Lower leg skin (tissue), 4 donors: ENCODE measurements at regions not wholly inside any gene's neighbourhood (a gene's known extent, or its start where the extent isn't known, plus 50 kb on each side); places are given as distances from the start of the nearest gene placed in this dataset.

Experiments used
- DNase-seq, 2 donors: peaks; one replicate each; pipeline ENCODE4 v3.0.0-alpha.2; 2019; ENCODE audit warnings: low spot score in 2 of 2
- H3K4me3 ChIP-seq: fragments of 200-600 bp; sonication (generic); 2 replicates; pipeline ENCODE4 v1.5.1; 2017; ENCODE audit warnings: mild to moderate bottlenecking, low read depth; ENCODE audit not compliant: poor library complexity, severe bottlenecking
- POLR2A ChIP-seq, 2 donors: fragments of 450-650 bp; IDR thresholded peaks; one replicate each; pipeline ENCODE4 v1.6.1; 2016 to 2017; ENCODE audit warnings: antibody characterized with exemption in 2 of 2, mild to moderate bottlenecking in 1 of 2, moderate library complexity in 1 of 2
- WGBS, 2 donors: methylation state at CpG; one replicate each; pipeline ENCODE4 v1.1.5; 2018; 5-methylcytosine and 5-hydroxymethylcytosine counted together
- intact Hi-C: fragments of 100-400 bp; cut with DNase I; formaldehyde crosslinking; loops from one replicate; pipeline ENCODE4 v1.15.0; 2023; ENCODE audit warnings: low total_unique reads
- TF ChIP-seq, protein P1 (sequence below), 3 donors: fragments of 450-650 bp; IDR thresholded peaks; one replicate each; pipeline ENCODE4 v1.5.1; 2016; ENCODE audit warnings: antibody characterized with exemption in 3 of 3, mild to moderate bottlenecking in 3 of 3, moderate library complexity in 2 of 3

DNA sequence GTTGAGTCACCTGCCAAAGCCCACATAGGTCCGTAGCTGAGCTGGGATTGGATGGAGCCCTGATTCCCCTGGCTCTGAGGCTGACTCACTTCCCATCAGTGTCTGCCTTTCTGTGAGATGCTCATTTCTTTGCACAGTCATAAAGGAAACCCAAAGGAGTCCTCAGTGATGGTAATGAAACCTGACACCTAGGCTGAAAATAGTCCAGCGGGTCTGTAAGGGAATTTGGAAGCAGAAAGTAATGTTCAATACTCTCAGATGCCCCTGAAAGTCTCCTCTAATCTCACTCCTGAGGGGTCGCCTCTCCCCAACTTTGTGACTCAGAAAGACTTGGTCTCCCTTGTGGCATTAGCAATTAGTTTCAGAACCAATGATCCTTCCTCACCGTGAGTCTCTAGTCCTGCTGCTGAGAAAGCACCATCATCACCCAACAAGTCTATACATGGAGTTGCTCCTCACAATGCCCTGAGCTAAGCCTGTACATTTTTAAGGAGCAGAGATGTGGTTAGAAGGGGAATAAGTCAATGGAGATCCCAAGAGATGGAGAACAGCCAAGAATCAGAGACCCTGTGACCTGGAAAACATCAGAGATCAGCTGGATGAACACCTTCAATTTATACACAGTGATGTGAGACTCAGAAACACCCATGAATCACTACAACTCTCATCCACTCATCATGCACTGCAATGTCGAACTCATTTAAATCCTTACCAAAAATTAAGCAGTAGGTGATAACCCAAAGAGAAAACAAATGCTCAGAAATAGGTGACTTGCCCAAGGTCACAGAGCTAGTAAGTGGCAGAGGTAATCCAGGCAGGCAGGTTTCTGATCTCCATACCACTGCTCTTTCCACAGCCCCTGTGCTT, 219.0 kb upstream of the CPEB2 start:
- DNase-seq: no peak
- 63 to 72% methylated on average over 5 of the region's 5 CpGs for WGBS, 2 donors
- no peak overlapping the region for H3K4me3 ChIP-seq
- TF ChIP-seq, protein P1, sequence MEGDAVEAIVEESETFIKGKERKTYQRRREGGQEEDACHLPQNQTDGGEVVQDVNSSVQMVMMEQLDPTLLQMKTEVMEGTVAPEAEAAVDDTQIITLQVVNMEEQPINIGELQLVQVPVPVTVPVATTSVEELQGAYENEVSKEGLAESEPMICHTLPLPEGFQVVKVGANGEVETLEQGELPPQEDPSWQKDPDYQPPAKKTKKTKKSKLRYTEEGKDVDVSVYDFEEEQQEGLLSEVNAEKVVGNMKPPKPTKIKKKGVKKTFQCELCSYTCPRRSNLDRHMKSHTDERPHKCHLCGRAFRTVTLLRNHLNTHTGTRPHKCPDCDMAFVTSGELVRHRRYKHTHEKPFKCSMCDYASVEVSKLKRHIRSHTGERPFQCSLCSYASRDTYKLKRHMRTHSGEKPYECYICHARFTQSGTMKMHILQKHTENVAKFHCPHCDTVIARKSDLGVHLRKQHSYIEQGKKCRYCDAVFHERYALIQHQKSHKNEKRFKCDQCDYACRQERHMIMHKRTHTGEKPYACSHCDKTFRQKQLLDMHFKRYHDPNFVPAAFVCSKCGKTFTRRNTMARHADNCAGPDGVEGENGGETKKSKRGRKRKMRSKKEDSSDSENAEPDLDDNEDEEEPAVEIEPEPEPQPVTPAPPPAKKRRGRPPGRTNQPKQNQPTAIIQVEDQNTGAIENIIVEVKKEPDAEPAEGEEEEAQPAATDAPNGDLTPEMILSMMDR (IDR thresholded peaks at IDR 0.05): no peak
- no peak for TF ChIP-seq POLR2A (IDR thresholded peaks at IDR 0.05)
- intact Hi-C loops: no loop called here

- no peak for DNase-seq
- H3K4me3 ChIP-seq: no peak overlapping the region
- intact Hi-C loops: no loop called here
- 50 to 53% methylated on average over 2 to 4 of the region's 4 CpGs for WGBS, 2 donors
- TF ChIP-seq POLR2A (IDR thresholded peaks at IDR 0.05): no peak
- TF ChIP-seq, protein P1 (IDR thresholded peaks at IDR 0.05): no peak
These were observed 215.1 kb upstream of the CPEB2 start for GRCh38 chr4:14787221-14787620.

DNA sequence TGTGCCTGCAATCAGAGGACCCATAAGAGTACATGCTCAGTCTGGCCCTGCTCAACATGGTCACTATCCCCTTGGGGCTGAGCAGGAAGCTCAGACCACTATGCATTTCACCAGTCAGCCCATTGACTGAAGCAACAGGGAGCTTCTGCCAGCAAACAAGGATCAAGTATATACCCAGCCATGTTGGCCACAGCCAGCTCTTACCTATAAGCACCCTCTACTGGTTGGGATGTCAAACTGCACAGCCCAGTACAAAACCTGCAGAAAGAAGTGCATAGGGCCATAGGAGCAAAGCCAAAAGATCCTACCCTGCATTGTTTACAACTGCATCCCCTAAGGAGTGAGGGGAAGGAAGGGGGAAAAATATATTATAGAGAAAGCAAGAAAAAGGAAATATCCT, 214.4 kb upstream of the CPEB2 start:
- no peak for TF ChIP-seq POLR2A (IDR thresholded peaks at IDR 0.05)
- TF ChIP-seq, protein P1 (IDR thresholded peaks at IDR 0.05): no peak
- intact Hi-C loops: no loop called here
- H3K4me3 ChIP-seq: no peak overlapping the region
- DNase-seq: no peak

GRCh38 chr4:14790494-14790893, 211.8 kb upstream of the CPEB2 start:
- no peak overlapping the region for H3K4me3 ChIP-seq
- DNase-seq: no peak
- TF ChIP-seq POLR2A (IDR thresholded peaks at IDR 0.05): no peak
- TF ChIP-seq, protein P1 (IDR thresholded peaks at IDR 0.05): no peak
- intact Hi-C loops: no loop called here

- intact Hi-C loops: no loop called here
- H3K4me3 ChIP-seq: no peak overlapping the region
- DNase-seq: no peak
- TF ChIP-seq, protein P1 (IDR thresholded peaks at IDR 0.05): no peak
- TF ChIP-seq POLR2A (IDR thresholded peaks at IDR 0.05): no peak
These were observed 209.5 kb upstream of the CPEB2 start for GRCh38 chr4:14792702-14793227.
